Activated naive CD8-positive, alpha-beta T cell treated with anti-CD3 and anti-CD28 coated beads, Interleukin-2, amount 50 U/mL, for 24 hours (primary cell): ENCODE measurements at regions not wholly inside any gene's neighbourhood (a gene's known extent, or its start where the extent isn't known, plus 50 kb on each side); places are given as distances from the start of the nearest gene placed in this dataset.

Experiments used
- ATAC-seq: fragments of 150-1000 bp; cut with Tn5 transposase; one replicate; pipeline ENCODE4 v1.10.0; 2021
- DNase-seq: peaks from one replicate; pipeline ENCODE4 v3.0.0; 2021
- H3K27ac Mint-ChIP-seq: one replicate; pipeline ENCODE4 v1.8.0; 2021; ENCODE audit warnings: mild to moderate bottlenecking, mixed read lengths
- H3K27me3 Mint-ChIP-seq: one replicate; pipeline ENCODE4 v1.8.0; 2021; ENCODE audit warnings: mixed read lengths
- H3K36me3 Mint-ChIP-seq: one replicate; pipeline ENCODE4 v1.8.0; 2021; ENCODE audit warnings: low read depth, mixed read lengths
- H3K4me1 Mint-ChIP-seq: one replicate; pipeline ENCODE4 v1.8.0; 2021; ENCODE audit warnings: mixed read lengths
- H3K4me3 Mint-ChIP-seq: one replicate; pipeline ENCODE4 v1.8.0; 2021; ENCODE audit warnings: mild to moderate bottlenecking, moderate library complexity, mixed read lengths
- H3K9me3 Mint-ChIP-seq: one replicate; pipeline ENCODE4 v1.8.0; 2021; ENCODE audit warnings: mixed read lengths

GRCh38 chr11:15523543-15523942 lies 408.8 kb downstream of the INSC start:
- no peak for DNase-seq
- H3K27me3 Mint-ChIP-seq, result peaks cover 2% of the 10 kb centered on the region
- H3K27ac Mint-ChIP-seq, result no peak overlapping the region
- H3K9me3 Mint-ChIP-seq, result peaks cover 22% of the 10 kb centered on the region
- H3K4me3 Mint-ChIP-seq, result no peak overlapping the region
- H3K4me1 Mint-ChIP-seq, result no peaks in the 10 kb centered on the region
- no peak for ATAC-seq
- H3K36me3 Mint-ChIP-seq, result no peaks in the 10 kb centered on the region

DNA sequence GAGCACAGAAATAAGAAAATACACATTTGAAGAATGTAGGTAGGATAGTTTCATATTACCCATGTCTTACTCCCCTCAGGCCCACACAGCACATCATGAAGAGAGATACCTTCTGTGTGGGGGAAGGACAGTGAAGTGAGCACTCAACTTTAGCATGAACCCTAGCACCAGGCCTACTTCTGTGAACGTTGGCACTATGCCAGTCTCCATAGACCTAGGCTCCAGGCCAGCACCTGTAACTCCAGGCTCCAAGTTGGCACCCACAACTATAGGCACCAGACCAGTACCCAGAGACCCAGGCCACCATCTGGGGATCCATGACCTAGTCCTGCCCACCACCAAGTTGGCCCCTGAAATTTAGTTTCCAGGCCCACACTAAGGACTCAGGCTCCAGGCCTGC lies 410.9 kb downstream of the INSC start:
- Mint-ChIP-seq H3K9me3 (peaks cover 23% of the 10 kb centered on the region), H3K36me3 (no peaks in the 10 kb centered on the region), H3K27ac (no peak overlapping the region), H3K4me3 (no peak overlapping the region), H3K4me1 (no peaks in the 10 kb centered on the region), H3K27me3 (peaks cover 2% of the 10 kb centered on the region)
- ATAC-seq (no peak), DNase-seq (no peak)

DNA sequence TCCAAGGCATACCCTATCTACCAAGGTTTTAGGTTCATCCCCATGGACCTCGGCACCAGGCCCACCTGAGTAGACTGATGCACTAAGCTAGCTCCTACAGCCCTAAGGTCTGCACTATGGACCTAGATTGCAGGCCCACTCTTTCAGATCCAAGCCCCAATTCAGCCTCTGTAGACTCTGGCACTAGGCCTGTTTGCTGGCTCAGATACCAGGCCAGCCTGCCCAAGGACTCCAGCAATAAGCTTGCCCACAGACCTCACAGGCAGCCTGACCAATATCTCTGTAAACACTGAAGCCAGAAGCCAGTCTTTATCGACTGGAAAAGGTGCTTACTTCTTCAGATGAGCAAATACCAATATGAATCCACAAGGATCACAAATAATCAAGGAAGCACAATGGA lies 411.3 kb downstream of the INSC start:
- Mint-ChIP-seq H3K4me1 (no peaks in the 10 kb centered on the region), H3K36me3 (no peaks in the 10 kb centered on the region), H3K27me3 (peaks cover 2% of the 10 kb centered on the region), H3K27ac (no peak overlapping the region), H3K4me3 (no peak overlapping the region), H3K9me3 (peaks cover 23% of the 10 kb centered on the region)
- DNase-seq (no peak), ATAC-seq (no peak)

DNA sequence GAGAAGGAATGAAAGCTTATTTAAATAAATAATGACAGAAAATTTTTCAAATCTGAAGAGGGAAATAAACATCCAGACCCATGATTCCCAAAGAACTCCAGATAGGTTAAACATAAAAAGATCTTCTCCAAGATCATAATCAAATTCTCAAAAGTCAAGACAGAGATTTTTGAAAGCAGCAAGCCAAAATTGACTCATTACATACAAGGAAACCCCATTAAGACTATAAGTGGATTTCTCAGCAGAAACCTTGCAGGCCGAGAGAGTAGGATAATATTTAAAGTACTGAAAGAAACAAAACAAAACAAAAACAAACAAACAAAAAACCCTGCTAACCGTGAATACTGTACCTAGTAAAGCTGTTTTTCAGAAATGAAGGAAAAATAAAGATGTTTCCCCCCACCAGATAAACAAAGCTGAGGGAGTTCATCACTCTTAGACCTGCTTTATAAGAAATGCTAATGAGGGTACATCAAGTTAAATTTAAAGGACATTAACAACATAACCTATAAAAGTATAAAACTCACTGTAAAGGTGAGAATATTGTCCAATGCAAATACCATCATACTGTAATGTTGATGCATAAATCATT lies 412.2 kb downstream of the INSC start:
- H3K27me3 Mint-ChIP-seq, result no peaks in the 10 kb centered on the region
- DNase-seq (no peak), ATAC-seq (no peak)

DNA sequence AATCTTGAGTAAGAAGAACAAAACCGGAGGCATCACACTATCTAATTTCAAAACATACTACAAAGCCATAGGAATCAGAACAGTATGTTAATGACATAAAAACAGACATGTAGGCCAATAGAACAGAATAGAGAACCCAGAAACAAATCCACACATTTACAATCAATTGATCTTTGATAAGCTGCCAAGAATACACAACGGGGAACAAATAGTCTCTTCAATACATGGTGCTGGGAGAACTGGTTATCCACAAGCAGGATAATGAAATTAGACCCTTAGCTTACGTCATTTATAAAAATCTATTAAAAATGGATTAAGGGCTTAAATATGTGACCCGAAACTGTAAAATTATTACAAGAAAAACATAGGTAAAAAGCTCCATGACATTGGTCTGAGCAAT lies 417.7 kb downstream of the INSC start:
- H3K27me3 Mint-ChIP-seq, result no peaks in the 10 kb centered on the region
- peaks cover 9% of the 10 kb centered on the region for H3K9me3 Mint-ChIP-seq
- H3K27ac Mint-ChIP-seq, result no peak overlapping the region
- H3K4me3 Mint-ChIP-seq, result no peak overlapping the region
- no peaks in the 10 kb centered on the region for H3K36me3 Mint-ChIP-seq
- no peak for DNase-seq
- ATAC-seq, result no peak
- H3K4me1 Mint-ChIP-seq, result no peaks in the 10 kb centered on the region

More for the DNA sequence above, 412.2 kb downstream of the INSC start:
- Mint-ChIP-seq H3K27ac (no peak overlapping the region), H3K9me3 (peaks cover 25% of the 10 kb centered on the region), H3K4me3 (no peak overlapping the region), H3K36me3 (no peaks in the 10 kb centered on the region), H3K4me1 (no peaks in the 10 kb centered on the region)

GRCh38 chr11:15534266-15534665 lies 419.5 kb downstream of the INSC start:
- H3K4me1 Mint-ChIP-seq, result no peaks in the 10 kb centered on the region
- H3K27ac Mint-ChIP-seq, result no peak overlapping the region
- no peak for DNase-seq
- H3K9me3 Mint-ChIP-seq, result peaks cover 2% of the 10 kb centered on the region
- no peaks in the 10 kb centered on the region for H3K36me3 Mint-ChIP-seq
- H3K4me3 Mint-ChIP-seq, result no peak overlapping the region
- H3K27me3 Mint-ChIP-seq, result no peaks in the 10 kb centered on the region
- no peak for ATAC-seq

DNA sequence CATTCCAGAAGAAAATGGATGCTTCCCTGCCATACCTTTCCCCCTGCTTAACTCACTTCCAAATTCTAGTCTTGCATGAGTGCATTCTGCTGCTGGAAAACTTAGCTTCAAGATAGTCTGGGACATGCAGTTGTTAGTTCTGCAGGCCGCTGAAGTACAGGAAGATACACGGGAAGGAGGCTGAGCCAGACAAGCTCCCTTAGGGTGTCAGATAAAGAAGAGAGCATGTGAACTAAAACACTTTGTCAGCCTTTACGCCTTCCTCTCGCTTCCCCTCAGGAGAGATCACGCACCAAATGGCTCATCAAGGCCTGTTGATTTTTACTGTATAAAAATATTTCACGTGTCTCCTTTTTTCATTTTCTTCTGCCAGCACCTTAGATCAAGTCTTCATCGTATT lies 420.7 kb downstream of the INSC start:
- Mint-ChIP-seq H3K9me3 (peaks cover 2% of the 10 kb centered on the region), H3K4me1 (no peaks in the 10 kb centered on the region), H3K27ac (no peak overlapping the region), H3K4me3 (no peak overlapping the region), H3K36me3 (no peaks in the 10 kb centered on the region), H3K27me3 (no peaks in the 10 kb centered on the region)
- DNase-seq (no peak), ATAC-seq (no peak)

DNA sequence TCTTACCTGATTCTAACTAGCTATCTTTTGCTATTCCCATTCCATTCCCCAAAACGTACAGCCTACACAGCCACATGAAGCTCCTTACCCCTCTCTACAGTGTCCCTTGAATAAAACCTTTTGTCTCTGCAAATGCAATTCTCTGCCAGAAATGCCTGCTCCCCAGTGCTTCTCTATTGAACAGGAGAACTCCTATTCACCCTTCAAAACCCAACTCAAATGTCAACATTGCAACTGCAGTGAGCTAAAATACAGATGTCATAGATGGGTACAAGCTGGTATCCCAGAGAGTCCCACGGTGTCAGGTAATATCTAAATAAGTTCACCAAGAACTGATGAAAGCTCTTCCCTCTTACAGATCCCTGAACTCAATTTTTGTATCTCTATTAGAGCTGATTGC lies 421.7 kb downstream of the INSC start:
- DNase-seq (no peak), ATAC-seq (no peak)
- H3K27me3 Mint-ChIP-seq, result no peaks in the 10 kb centered on the region
- H3K4me1 Mint-ChIP-seq, result no peaks in the 10 kb centered on the region
- no peaks in the 10 kb centered on the region for H3K36me3 Mint-ChIP-seq
- H3K27ac Mint-ChIP-seq, result no peak overlapping the region
- H3K9me3 Mint-ChIP-seq, result no peaks in the 10 kb centered on the region
- H3K4me3 Mint-ChIP-seq, result no peak overlapping the region

DNA sequence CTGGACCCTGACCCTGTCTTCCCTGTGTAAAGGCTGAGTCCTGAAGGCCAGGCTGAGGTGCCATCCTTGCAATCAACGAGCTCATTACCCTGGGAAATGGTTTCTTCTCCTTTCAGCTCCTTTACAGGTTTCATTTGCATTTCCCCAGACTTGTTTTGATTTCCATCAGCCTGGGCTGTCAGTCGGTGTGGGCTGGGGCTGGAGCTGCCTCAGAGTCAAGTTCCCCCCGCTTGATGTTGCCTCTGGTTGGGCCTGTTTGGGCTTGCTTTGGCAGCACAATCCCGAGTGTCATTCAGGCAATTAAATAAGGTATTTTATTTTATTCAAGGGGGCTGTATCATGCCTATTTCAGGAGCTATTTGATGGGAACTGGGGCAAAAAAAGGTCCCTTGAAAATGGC lies 424.9 kb downstream of the INSC start:
- H3K36me3 Mint-ChIP-seq, result no peaks in the 10 kb centered on the region
- no peaks in the 10 kb centered on the region for H3K4me1 Mint-ChIP-seq
- no peaks in the 10 kb centered on the region for H3K27me3 Mint-ChIP-seq
- no peak for DNase-seq
- no peak overlapping the region for H3K4me3 Mint-ChIP-seq
- H3K27ac Mint-ChIP-seq, result no peak overlapping the region
- ATAC-seq, result no peak
- H3K9me3 Mint-ChIP-seq, result no peaks in the 10 kb centered on the region

DNA sequence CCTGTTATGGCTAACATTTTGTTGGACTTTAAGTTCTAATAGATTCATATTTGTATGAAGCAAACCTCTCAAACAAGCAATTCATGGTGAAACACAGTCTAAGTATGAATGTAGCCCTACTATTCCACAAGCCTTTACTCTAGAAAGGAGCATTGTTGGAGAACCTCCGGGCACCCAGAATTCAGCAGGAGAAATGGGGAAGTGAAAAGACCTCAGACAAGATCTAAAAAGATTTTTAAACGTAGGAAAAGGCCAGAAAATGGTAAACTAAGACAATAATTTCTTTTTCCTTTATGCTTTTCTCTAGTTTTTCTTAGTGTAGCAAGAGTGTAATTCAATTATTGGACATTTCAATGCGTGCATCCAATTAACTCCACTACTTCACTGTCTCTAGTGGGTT lies 426.4 kb downstream of the INSC start:
- no peak overlapping the region for H3K27ac Mint-ChIP-seq
- H3K4me3 Mint-ChIP-seq, result no peak overlapping the region
- H3K27me3 Mint-ChIP-seq, result no peaks in the 10 kb centered on the region
- no peaks in the 10 kb centered on the region for H3K9me3 Mint-ChIP-seq
- ATAC-seq (no peak), DNase-seq (no peak)
- no peaks in the 10 kb centered on the region for H3K4me1 Mint-ChIP-seq
- H3K36me3 Mint-ChIP-seq, result no peaks in the 10 kb centered on the region

- Mint-ChIP-seq H3K27me3 (no peaks in the 10 kb centered on the region), H3K4me3 (no peak overlapping the region), H3K4me1 (no peaks in the 10 kb centered on the region), H3K9me3 (no peaks in the 10 kb centered on the region), H3K36me3 (no peaks in the 10 kb centered on the region), H3K27ac (no peak overlapping the region)
- ATAC-seq, result no peak
- no peak for DNase-seq
These were observed 429.6 kb downstream of the INSC start for GRCh38 chr11:15544353-15544752.

DNA sequence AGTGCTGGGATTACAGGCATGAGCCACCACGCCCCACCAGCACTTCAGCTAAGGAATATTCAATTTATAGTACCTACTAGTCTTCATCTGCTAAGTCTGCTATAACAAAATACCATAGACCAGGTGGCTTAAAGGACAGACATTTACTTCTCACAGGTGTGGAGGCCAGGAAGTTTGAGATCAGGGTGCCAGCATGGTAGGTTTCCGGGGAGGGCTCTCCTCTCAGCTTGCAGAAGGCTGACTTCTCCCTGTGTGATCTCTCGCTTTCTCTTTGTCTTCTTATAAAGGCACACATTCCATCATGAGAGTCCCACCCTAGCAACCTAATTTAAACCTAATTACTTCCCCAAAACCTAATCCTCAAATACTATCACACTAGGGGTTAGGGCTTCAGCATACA lies 433.0 kb downstream of the INSC start:
- Mint-ChIP-seq H3K27me3 (no peaks in the 10 kb centered on the region), H3K9me3 (no peaks in the 10 kb centered on the region), H3K36me3 (no peaks in the 10 kb centered on the region), H3K4me1 (no peaks in the 10 kb centered on the region), H3K4me3 (no peak overlapping the region), H3K27ac (no peak overlapping the region)
- ATAC-seq, result no peak
- no peak for DNase-seq

DNA sequence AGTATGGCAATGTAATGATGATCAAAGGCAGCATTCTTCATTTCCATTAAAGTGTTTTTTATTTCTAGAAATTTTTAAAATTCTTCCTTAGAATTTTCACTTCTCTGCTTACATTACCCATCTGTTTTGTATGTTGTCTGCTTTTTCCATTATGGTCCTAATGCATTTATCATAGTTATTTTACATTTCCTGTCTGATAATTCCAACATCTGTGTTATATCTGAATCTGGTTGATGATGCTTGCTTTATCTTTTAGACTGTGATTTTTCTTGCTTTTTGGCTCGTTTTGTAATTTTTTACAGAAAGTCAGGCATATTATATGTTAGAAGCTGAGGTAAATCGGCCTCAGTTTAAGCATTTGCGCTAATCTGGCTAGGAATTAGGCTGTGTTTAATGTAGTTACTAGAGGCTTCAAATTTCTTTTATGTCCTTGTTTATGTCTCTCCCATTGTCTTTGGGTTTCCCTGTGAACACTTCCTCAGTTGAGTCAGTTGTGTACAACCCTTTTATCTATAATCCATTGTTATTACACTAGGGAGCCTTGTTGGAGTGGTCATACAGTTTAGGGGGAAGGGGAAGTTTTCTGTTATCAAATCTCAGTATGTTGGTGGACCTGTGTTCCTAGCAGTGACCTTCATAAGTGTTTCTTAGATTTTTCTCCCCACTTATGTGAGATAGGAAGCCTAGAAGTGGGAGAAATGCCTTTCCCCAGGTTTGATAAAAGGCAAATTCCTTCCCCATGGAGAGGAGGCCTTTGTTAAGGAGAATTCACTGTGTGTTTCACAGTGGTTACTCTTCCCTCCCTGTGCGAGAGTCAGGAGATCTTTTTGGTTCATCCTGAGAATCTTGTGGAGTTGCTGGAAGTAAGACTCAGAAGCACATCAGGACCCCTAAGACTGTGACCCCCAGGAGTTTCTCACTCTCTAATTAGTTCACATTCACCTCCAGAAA lies 437.5 kb downstream of the INSC start:
- H3K4me1 Mint-ChIP-seq, result no peaks in the 10 kb centered on the region
- DNase-seq (no peak), ATAC-seq (no peak)
- H3K4me3 Mint-ChIP-seq, result no peak overlapping the region
- H3K27me3 Mint-ChIP-seq, result peaks cover 6% of the 10 kb centered on the region
- no peaks in the 10 kb centered on the region for H3K36me3 Mint-ChIP-seq
- H3K27ac Mint-ChIP-seq, result no peak overlapping the region
- H3K9me3 Mint-ChIP-seq, result no peaks in the 10 kb centered on the region

DNA sequence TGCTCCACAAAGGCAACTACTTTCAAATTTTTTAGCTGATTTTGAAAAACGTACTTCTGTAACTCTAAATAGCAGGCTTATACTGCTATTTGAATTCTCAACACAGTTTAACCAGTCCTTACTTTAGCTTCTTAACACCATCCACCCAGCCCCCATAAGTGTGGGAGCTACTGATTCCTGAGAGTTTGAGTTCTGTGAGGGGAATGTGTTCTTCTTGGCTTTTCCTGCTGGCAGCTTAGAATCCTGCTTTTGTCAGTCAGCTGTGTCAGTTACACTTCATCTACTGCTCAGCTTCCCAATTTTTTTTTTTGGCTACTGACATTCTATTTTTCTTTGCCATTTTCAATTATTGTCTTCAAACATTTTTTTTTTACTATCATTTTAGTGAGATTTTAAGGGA lies 440.4 kb downstream of the INSC start:
- no peak overlapping the region for H3K4me3 Mint-ChIP-seq
- no peaks in the 10 kb centered on the region for H3K4me1 Mint-ChIP-seq
- peaks cover 6% of the 10 kb centered on the region for H3K27me3 Mint-ChIP-seq
- H3K27ac Mint-ChIP-seq, result no peak overlapping the region
- ATAC-seq, result no peak
- no peaks in the 10 kb centered on the region for H3K9me3 Mint-ChIP-seq
- DNase-seq, result no peak
- H3K36me3 Mint-ChIP-seq, result no peaks in the 10 kb centered on the region

GRCh38 chr11:15557457-15558230 lies 442.9 kb downstream of the INSC start:
- H3K4me3 Mint-ChIP-seq, result no peak overlapping the region
- H3K36me3 Mint-ChIP-seq, result no peaks in the 10 kb centered on the region
- ATAC-seq, result no peak
- H3K27ac Mint-ChIP-seq, result no peak overlapping the region
- no peaks in the 10 kb centered on the region for H3K4me1 Mint-ChIP-seq
- peaks cover 6% of the 10 kb centered on the region for H3K27me3 Mint-ChIP-seq
- DNase-seq, result no peak
- no peaks in the 10 kb centered on the region for H3K9me3 Mint-ChIP-seq
